ENCODE measurements at regions not wholly inside any gene's neighbourhood (a gene's known extent, or its start where the extent isn't known, plus 50 kb on each side); places are given as distances from the start of the nearest gene placed in this dataset.

- DNase-seq (ENCODE audit: low read depth, low spot score) (no peak), ATAC-seq (no peak)
- ChIA-PET POLR2A (no interaction called here), CTCF (no interaction called here)
- no peak for TF ChIP-seq TCF7L2 (IDR thresholded peaks at IDR 0.05; ENCODE audit: low read depth, low read length)
- no peak for TF ChIP-seq SIN3A (IDR thresholded peaks at IDR 0.05; ENCODE audit: borderline replicate concordance, insufficient read depth, low read depth, low read length)
- TF ChIP-seq CTCF (IDR thresholded peaks at IDR 0.05), result no peak
- no peak for TF ChIP-seq POLR2AphosphoS5 (IDR thresholded peaks at IDR 0.05; ENCODE audit: low read depth, low read length)
- TF ChIP-seq, protein P1, sequence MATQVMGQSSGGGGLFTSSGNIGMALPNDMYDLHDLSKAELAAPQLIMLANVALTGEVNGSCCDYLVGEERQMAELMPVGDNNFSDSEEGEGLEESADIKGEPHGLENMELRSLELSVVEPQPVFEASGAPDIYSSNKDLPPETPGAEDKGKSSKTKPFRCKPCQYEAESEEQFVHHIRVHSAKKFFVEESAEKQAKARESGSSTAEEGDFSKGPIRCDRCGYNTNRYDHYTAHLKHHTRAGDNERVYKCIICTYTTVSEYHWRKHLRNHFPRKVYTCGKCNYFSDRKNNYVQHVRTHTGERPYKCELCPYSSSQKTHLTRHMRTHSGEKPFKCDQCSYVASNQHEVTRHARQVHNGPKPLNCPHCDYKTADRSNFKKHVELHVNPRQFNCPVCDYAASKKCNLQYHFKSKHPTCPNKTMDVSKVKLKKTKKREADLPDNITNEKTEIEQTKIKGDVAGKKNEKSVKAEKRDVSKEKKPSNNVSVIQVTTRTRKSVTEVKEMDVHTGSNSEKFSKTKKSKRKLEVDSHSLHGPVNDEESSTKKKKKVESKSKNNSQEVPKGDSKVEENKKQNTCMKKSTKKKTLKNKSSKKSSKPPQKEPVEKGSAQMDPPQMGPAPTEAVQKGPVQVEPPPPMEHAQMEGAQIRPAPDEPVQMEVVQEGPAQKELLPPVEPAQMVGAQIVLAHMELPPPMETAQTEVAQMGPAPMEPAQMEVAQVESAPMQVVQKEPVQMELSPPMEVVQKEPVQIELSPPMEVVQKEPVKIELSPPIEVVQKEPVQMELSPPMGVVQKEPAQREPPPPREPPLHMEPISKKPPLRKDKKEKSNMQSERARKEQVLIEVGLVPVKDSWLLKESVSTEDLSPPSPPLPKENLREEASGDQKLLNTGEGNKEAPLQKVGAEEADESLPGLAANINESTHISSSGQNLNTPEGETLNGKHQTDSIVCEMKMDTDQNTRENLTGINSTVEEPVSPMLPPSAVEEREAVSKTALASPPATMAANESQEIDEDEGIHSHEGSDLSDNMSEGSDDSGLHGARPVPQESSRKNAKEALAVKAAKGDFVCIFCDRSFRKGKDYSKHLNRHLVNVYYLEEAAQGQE (IDR thresholded peaks at IDR 0.05; ENCODE audit: insufficient read depth in 1 of 2, low read depth in 2 of 2, low read length in 1 of 2), result no peak
- no peaks in the 10 kb centered on the region for H3K4me1 ChIP-seq (ENCODE audit: control insufficient read depth, insufficient read depth, low read length)
- intact Hi-C loops (cut with micrococcal nuclease; ENCODE audit: unreplicated experiment), result no loop called here
- no peak overlapping the region for H3K4me3 ChIP-seq (ENCODE audit: low read depth in 2 of 2, low read length in 2 of 2)
- no peak overlapping the region for H3K27ac ChIP-seq (ENCODE audit: low read length)
- H3K9me3 ChIP-seq (ENCODE audit: control insufficient read depth, insufficient read depth, low read depth, low read length), result no peaks in the 10 kb centered on the region
- H3K27me3 ChIP-seq (ENCODE audit: control insufficient read depth, insufficient read depth, low read length), result no peaks in the 10 kb centered on the region
- in situ Hi-C loops (cut with HindIII; ENCODE audit: low pct_unique_long_range_greater_than_20kb, low sequenced_read_pairs), result no loop called here
- H3K36me3 ChIP-seq (ENCODE audit: control insufficient read depth, insufficient read depth, low read length), result no peaks in the 10 kb centered on the region
- no TSS peak for BruUV-seq (replicated peaks)
These were observed 239.1 kb upstream of the SGO1 start for GRCh38 chr3:20425138-20425537.

DNA sequence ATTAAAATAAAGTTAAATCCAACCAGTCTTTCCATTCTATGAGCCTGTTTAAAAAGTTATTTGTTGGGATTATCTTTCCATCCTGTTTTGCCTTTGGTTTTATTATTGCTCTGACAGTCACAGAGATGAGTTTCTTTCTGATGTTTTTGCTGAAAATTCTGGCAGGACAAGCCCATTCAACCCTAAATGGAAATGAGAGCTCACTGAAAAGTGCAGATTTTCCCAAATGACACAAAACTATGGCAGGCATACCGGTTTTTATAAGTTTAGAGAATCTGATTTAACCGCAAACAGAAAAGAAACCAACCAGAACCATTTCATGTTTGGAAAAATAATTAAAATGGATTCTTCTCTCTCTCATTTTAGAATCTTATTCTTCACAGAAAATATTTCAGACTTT is 238.1 kb upstream of the SGO1 start:
- in situ Hi-C loops (cut with HindIII; ENCODE audit: low pct_unique_long_range_greater_than_20kb, low sequenced_read_pairs), result no loop called here
- POLR2A ChIA-PET, result no interaction called here
- CTCF ChIA-PET, result no interaction called here

More for the DNA sequence above, 238.1 kb upstream of the SGO1 start:
- no peak for ATAC-seq
- no peaks in the 10 kb centered on the region for H3K4me1 ChIP-seq (ENCODE audit: control insufficient read depth, insufficient read depth, low read length)
- no peak overlapping the region for H3K4me3 ChIP-seq (ENCODE audit: low read depth in 2 of 2, low read length in 2 of 2)
- H3K27me3 ChIP-seq (ENCODE audit: control insufficient read depth, insufficient read depth, low read length), result no peaks in the 10 kb centered on the region
- H3K27ac ChIP-seq (ENCODE audit: low read length), result no peak overlapping the region
- intact Hi-C loops (cut with micrococcal nuclease; ENCODE audit: unreplicated experiment), result no loop called here
- DNase-seq (ENCODE audit: low read depth, low spot score), result no peak
- TF ChIP-seq TCF7L2 (IDR thresholded peaks at IDR 0.05; ENCODE audit: low read depth, low read length), result no peak
- TF ChIP-seq, protein P1 (IDR thresholded peaks at IDR 0.05; ENCODE audit: insufficient read depth in 1 of 2, low read depth in 2 of 2, low read length in 1 of 2), result no peak
- TF ChIP-seq POLR2AphosphoS5 (IDR thresholded peaks at IDR 0.05; ENCODE audit: low read depth, low read length), result no peak
- TF ChIP-seq CTCF (IDR thresholded peaks at IDR 0.05), result no peak
- TF ChIP-seq SIN3A (IDR thresholded peaks at IDR 0.05; ENCODE audit: borderline replicate concordance, insufficient read depth, low read depth, low read length), result no peak
- no peaks in the 10 kb centered on the region for H3K9me3 ChIP-seq (ENCODE audit: control insufficient read depth, insufficient read depth, low read depth, low read length)
- H3K36me3 ChIP-seq (ENCODE audit: control insufficient read depth, insufficient read depth, low read length), result no peaks in the 10 kb centered on the region
- BruUV-seq (replicated peaks), result no TSS peak

All from Panc1 (cell line).